ENCODE measurements at regions not wholly inside any gene's neighbourhood (a gene's known extent, or its start where the extent isn't known, plus 50 kb on each side); places are given as distances from the start of the nearest gene placed in this dataset.

DNA sequence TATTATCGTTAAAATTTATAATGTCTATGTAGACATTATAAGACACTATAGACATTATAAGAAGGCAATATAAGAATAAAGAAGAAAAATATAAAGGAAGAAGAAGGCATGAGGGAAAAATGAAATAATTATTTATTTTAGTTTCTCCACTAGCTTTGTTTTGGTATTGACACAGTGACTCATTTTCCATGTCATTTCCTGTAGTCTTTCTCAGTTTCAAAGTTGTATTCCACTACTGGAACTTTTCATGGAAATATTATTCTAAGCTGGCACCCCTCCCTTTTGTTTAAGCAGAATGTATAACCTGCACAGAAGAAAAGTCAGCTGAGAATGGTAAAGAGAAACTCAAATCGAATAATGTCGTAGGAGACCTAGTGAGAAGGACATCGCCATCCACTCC lies 234.2 kb upstream of the NETO1 start:
- TF ChIP-seq CTCF (IDR thresholded peaks at IDR 0.05; ENCODE audit: poor library complexity) (no peak), EZH2phosphoT487 (IDR thresholded peaks at IDR 0.05; ENCODE audit: low read depth, severe bottlenecking, unreplicated experiment) (no peak)

Measured in hepatocyte (in vitro differentiated cells).